Esophagus (tissue), 2 donors: ENCODE measurements at regions not wholly inside any gene's neighbourhood (a gene's known extent, or its start where the extent isn't known, plus 50 kb on each side); places are given as distances from the start of the nearest gene placed in this dataset.
"Not testable (repeated sequence)": the region's sequence is repeated elsewhere in the genome, so short reads cannot be mapped to it uniquely, and the experiment has no call there.

Experiments
- H3K27ac ChIP-seq, 2 donors: one replicate each; pipeline ENCODE4 v1.5.1; 2013; ENCODE audit warnings: low read depth in 2 of 2, mild to moderate bottlenecking in 2 of 2, inconsistent platforms in 1 of 2, low read length in 1 of 2, moderate library complexity in 1 of 2
- H3K27me3 ChIP-seq, 2 donors: one replicate each; pipeline ENCODE4 v1.6.1; 2013; ENCODE audit warnings: low read length in 2 of 2, control low read depth in 1 of 2, mild to moderate bottlenecking in 1 of 2; ENCODE audit not compliant: insufficient read depth in 2 of 2, control insufficient read depth in 1 of 2
- H3K36me3 ChIP-seq, 2 donors: one replicate each; pipeline ENCODE4 v1.6.1; 2013; ENCODE audit warnings: low read length in 1 of 2; ENCODE audit not compliant: control insufficient read depth in 2 of 2, insufficient read depth in 2 of 2
- H3K4me1 ChIP-seq, 2 donors: one replicate each; pipeline ENCODE4 v1.6.1; 2013; ENCODE audit warnings: low read length in 1 of 2; ENCODE audit not compliant: control insufficient read depth in 2 of 2, insufficient read depth in 2 of 2
- H3K4me3 ChIP-seq, 2 donors: one replicate each; pipeline ENCODE4 v1.5.1; 2013; ENCODE audit warnings: low read length in 2 of 2, mild to moderate bottlenecking in 2 of 2, low read depth in 1 of 2, moderate library complexity in 1 of 2
- H3K9me3 ChIP-seq, 2 donors: one replicate each; pipeline ENCODE4 v1.6.1; 2013; ENCODE audit warnings: mild to moderate bottlenecking in 2 of 2, low read depth in 1 of 2, low read length in 1 of 2, moderate library complexity in 1 of 2; ENCODE audit not compliant: control insufficient read depth in 2 of 2, insufficient read depth in 1 of 2
- WGBS, 2 donors: extraction: QIAGEN DNeasy Blood & Tissue Kit; methylation state at CpG; one replicate each; pipeline ENCODE4 v1.1.7; 2013; 5-methylcytosine and 5-hydroxymethylcytosine counted together
- donor health status: healthy with polysubstance abuse.
- donor health status: Bipolar disorder and iron deficiency.

DNA sequence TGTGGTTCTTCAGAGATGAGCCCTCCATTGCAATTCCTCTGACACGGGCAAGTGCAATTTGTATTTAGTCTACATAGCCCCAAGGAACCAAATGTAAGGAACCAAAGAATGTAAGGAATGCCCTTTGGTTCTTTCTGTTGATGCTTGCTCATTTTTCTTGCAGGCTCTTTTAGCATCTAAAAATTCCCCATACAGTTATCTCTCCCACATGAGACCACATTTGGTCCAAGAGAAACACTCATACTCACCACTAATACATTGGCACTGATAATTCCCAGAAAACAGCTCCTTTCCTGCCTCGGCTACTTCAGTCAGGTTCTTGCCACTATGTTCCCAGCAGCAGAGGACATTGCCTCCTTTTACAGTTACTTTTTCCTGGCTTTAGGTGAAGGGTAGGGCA is 332.6 kb downstream of the AEBP2 start:
- Histone ChIP-seq H3K36me3 (no peaks in the 10 kb centered on the region), H3K9me3 (no peaks in the 10 kb centered on the region), H3K4me3 (no peak overlapping the region), H3K27ac (no peak overlapping the region), H3K27me3 (no peaks in the 10 kb centered on the region), H3K4me1 (no peaks in the 10 kb centered on the region)
- 46 to 63% methylated on average over 2 of the region's 2 CpGs for WGBS, 2 donors

- no peak overlapping the region for H3K4me3 ChIP-seq
- no peaks in the 10 kb centered on the region for H3K36me3 ChIP-seq
- H3K9me3 ChIP-seq = no peaks in the 10 kb centered on the region
- H3K4me1 ChIP-seq = no peaks in the 10 kb centered on the region
- H3K27ac ChIP-seq = no peak overlapping the region
- 90 to 92% methylated on average over 3 of the region's 3 CpGs for WGBS, 2 donors
- no peaks in the 10 kb centered on the region for H3K27me3 ChIP-seq
Observed at GRCh38 chr12:19772776-19773175, 333.5 kb downstream of the AEBP2 start.

DNA sequence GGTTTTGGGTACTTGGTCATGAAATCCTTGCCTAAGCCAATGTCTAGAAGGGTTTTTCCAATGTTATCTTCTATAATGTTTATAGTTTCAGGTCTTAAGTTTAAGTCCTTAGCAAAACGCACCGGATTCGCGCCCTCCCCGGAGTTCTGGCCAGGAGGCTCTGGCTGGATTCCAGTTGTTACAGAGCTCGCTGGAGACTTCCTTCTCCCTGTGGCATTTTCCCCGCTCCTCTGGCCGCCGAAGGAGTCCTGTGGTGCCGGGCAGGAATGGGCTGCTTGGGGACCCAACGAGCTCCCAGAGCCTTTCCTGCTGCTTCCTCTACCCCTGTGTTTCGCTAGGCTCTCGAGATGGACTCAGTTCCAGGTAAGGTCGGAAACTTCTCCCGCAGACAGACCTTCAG is 335.9 kb downstream of the AEBP2 start:
- no peaks in the 10 kb centered on the region for H3K27me3 ChIP-seq
- peaks cover 0 to 4% of the 10 kb centered on the region in 2 donors for H3K4me1 ChIP-seq
- 88 to 94% methylated on average over 15 of the region's 15 CpGs for WGBS, 2 donors
- no peak overlapping the region for H3K27ac ChIP-seq
- no peaks in the 10 kb centered on the region for H3K9me3 ChIP-seq
- H3K36me3 ChIP-seq = no peaks in the 10 kb centered on the region
- no peak overlapping the region for H3K4me3 ChIP-seq

DNA sequence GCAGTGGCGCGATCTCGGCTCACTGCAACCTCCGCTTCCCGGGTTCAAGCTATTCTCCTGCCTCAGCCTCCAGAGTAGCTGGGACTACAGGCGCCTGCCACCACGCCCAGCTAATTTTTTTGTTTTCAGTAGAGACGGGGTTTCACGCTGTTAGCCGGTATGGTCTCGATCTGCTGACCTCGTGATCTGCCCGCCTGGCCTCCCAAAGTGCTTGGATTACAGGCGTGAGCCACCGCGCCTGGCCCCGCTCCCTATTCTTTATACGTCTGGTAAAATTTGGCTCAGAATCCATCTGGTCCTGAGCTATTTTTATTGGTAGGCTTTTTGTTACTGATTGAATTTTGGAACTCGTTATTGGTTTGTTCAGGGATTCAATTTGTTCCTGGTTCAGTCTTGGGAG is 336.7 kb downstream of the AEBP2 start:
- not testable (repeated sequence) for H3K9me3 ChIP-seq, H3K27me3 ChIP-seq, H3K4me3 ChIP-seq, H3K36me3 ChIP-seq, H3K27ac ChIP-seq, H3K4me1 ChIP-seq
- WGBS, 2 donors = 97% methylated on average over 19 of the region's 19 CpGs

GRCh38 chr12:19778172-19778571 is 338.9 kb downstream of the AEBP2 start:
- Histone ChIP-seq H3K4me3 (no peak overlapping the region), H3K4me1 (peaks cover 0 to 4% of the 10 kb centered on the region in 2 donors), H3K27me3 (no peaks in the 10 kb centered on the region), H3K36me3 (no peaks in the 10 kb centered on the region), H3K27ac (no peak overlapping the region), H3K9me3 (no peaks in the 10 kb centered on the region)
- 64 to 67% methylated on average over 3 of the region's 3 CpGs for WGBS, 2 donors

- WGBS, 2 donors = 71% methylated on average over 2 of the region's 2 CpGs
Observed at GRCh38 chr12:19778797-19779196, 339.5 kb downstream of the AEBP2 start.

GRCh38 chr12:19779395-19780056 is 340.2 kb downstream of the AEBP2 start:
- WGBS, 2 donors = 69 to 71% methylated on average over 10 of the region's 10 CpGs

More at GRCh38 chr12:19778797-19779196, 339.5 kb downstream of the AEBP2 start:
- Histone ChIP-seq H3K9me3 (peaks cover 0 to 2% of the 10 kb centered on the region in 2 donors), H3K4me3 (no peak overlapping the region), H3K4me1 (peaks cover 0 to 4% of the 10 kb centered on the region in 2 donors), H3K27ac (no peak overlapping the region), H3K36me3 (no peaks in the 10 kb centered on the region), H3K27me3 (no peaks in the 10 kb centered on the region)

GRCh38 chr12:19780460-19780859 is 341.2 kb downstream of the AEBP2 start:
- Histone ChIP-seq H3K27me3 (no peaks in the 10 kb centered on the region), H3K9me3 (peaks cover 0 to 2% of the 10 kb centered on the region in 2 donors), H3K27ac (no peak overlapping the region), H3K4me3 (no peak overlapping the region), H3K36me3 (no peaks in the 10 kb centered on the region), H3K4me1 (peaks cover 0 to 4% of the 10 kb centered on the region in 2 donors)
- WGBS, 2 donors = 77 to 85% methylated on average over 6 of the region's 6 CpGs

More at GRCh38 chr12:19779395-19780056, 340.2 kb downstream of the AEBP2 start:
- Histone ChIP-seq H3K27me3 (no peaks in the 10 kb centered on the region), H3K27ac (no peak overlapping the region), H3K36me3 (no peaks in the 10 kb centered on the region), H3K4me3 (no peak overlapping the region), H3K9me3 (peaks cover 0 to 2% of the 10 kb centered on the region in 2 donors), H3K4me1 (peaks cover 0 to 4% of the 10 kb centered on the region in 2 donors)

GRCh38 chr12:19783547-19784444 is 344.5 kb downstream of the AEBP2 start:
- H3K36me3 ChIP-seq = no peaks in the 10 kb centered on the region
- H3K4me3 ChIP-seq = peak overlapping the region; percentile 22
- peaks cover 0 to 2% of the 10 kb centered on the region in 2 donors for H3K9me3 ChIP-seq
- peaks cover 0 to 4% of the 10 kb centered on the region in 2 donors for H3K4me1 ChIP-seq
- H3K27me3 ChIP-seq = no peaks in the 10 kb centered on the region
- 65 to 69% methylated on average over 29 of the region's 29 CpGs for WGBS, 2 donors
- no peak overlapping the region for H3K27ac ChIP-seq
